Panc1 (cell line): ENCODE measurements at regions not wholly inside any gene's neighbourhood (a gene's known extent, or its start where the extent isn't known, plus 50 kb on each side); places are given as distances from the start of the nearest gene placed in this dataset.

Source experiments
- ATAC-seq: fragments of 200-7000 bp; cut with Tn5 transposase; 2 replicates; pipeline ENCODE4 v1.9.1; 2020; ENCODE audit warnings: mild to moderate bottlenecking, moderate library complexity
- BruUV-seq: library from RNA; stranded (reverse); fragments of 400-500 nt; replicated peaks from 2 replicates; lab custom pipeline; 2021; lab: Mats Ljungman, UMichigan
- CTCF ChIA-PET: fragments of 300-600 bp; sonication (Branson Sonifier 250); formaldehyde crosslinking; loops from one replicate; lab custom pipeline; 2022; ENCODE audit warnings: antibody characterized with exemption; lab: Charles Lee
- POLR2A ChIA-PET: fragments of 300-600 bp; sonication (Branson Sonifier 250); formaldehyde crosslinking; loops from one replicate; lab custom pipeline; 2022; ENCODE audit warnings: antibody characterized with exemption; lab: Charles Lee
- DNase-seq: peaks from one replicate; pipeline ENCODE4 v3.0.0-alpha.2; 2010; ENCODE audit warnings: low read depth, low spot score
- H3K27ac ChIP-seq: 2 replicates; pipeline ENCODE4 v1.5.1; 2011; ENCODE audit warnings: mild to moderate bottlenecking, low read length, inconsistent platforms
- H3K27me3 ChIP-seq: fragments of 200-500 bp; sonication (Bioruptor generic); 2 replicates; pipeline ENCODE4 v1.6.0; 2014; ENCODE audit warnings: low read length, inconsistent platforms; ENCODE audit not compliant: control insufficient read depth, insufficient read depth
- H3K36me3 ChIP-seq: fragments of 200-500 bp; sonication (Bioruptor generic); 2 replicates; pipeline ENCODE4 v1.5.1; 2014; ENCODE audit warnings: inconsistent platforms, mild to moderate bottlenecking, low read length, moderate library complexity; ENCODE audit not compliant: control insufficient read depth, insufficient read depth
- H3K4me1 ChIP-seq: 2 replicates; pipeline ENCODE4 v1.5.1; 2011; ENCODE audit warnings: inconsistent platforms, mild to moderate bottlenecking, low read length, moderate library complexity; ENCODE audit not compliant: control insufficient read depth, insufficient read depth
- H3K4me3 ChIP-seq, 2 experiments: 2 replicates each; pipeline ENCODE4 v1.5.1; 2011 to 2012; ENCODE audit warnings: low read depth in 2 of 2, low read length in 2 of 2, mild to moderate bottlenecking in 2 of 2, inconsistent platforms in 1 of 2, moderate library complexity in 1 of 2
- H3K9me3 ChIP-seq: fragments of 200-500 bp; sonication (Bioruptor generic); 2 replicates; pipeline ENCODE4 v1.5.1; 2014; ENCODE audit warnings: low read depth, mild to moderate bottlenecking, inconsistent platforms, low read length, moderate library complexity; ENCODE audit not compliant: control insufficient read depth, insufficient read depth
- POLR2AphosphoS5 ChIP-seq: IDR thresholded peaks from 2 replicates; pipeline ENCODE4 v1.6.1; 2012; ENCODE audit warnings: mild to moderate bottlenecking, low read depth, low read length, moderate library complexity
- SIN3A ChIP-seq: IDR thresholded peaks from 2 replicates; pipeline ENCODE4 v1.6.1; 2012; ENCODE audit warnings: low read depth, mild to moderate bottlenecking, low read length, moderate library complexity, borderline replicate concordance; ENCODE audit not compliant: insufficient read depth
- TCF7L2 ChIP-seq: IDR thresholded peaks from 2 replicates; pipeline ENCODE4 v1.6.1; 2011; ENCODE audit warnings: mild to moderate bottlenecking, low read depth, low read length, inconsistent platforms
- in situ Hi-C: cut with HindIII; loops from 2 replicates; pipeline ENCODE4 v1.10.0; 2016; ENCODE audit warnings: low sequenced_read_pairs, low pct_unique_long_range_greater_than_20kb
- intact Hi-C: fragments of 100-400 bp; cut with micrococcal nuclease; formaldehyde crosslinking; loops from one replicate; pipeline ENCODE4 v1.10.0; 2022; ENCODE audit not compliant: unreplicated experiment
- TF ChIP-seq, protein P1 (sequence below): fragments of 450-650 bp; IDR thresholded peaks from 2 replicates; pipeline ENCODE4 v1.5.1; 2017; ENCODE audit warnings: mild to moderate bottlenecking
- TF ChIP-seq, protein P2 (sequence below), 2 experiments: IDR thresholded peaks; 2 replicates each; pipeline ENCODE4 v1.6.1; 2011 to 2012; ENCODE audit warnings: low read depth in 2 of 2, control low read depth in 1 of 2, low read length in 1 of 2, mild to moderate bottlenecking in 1 of 2, moderate library complexity in 1 of 2; ENCODE audit not compliant: insufficient read depth in 1 of 2

DNA sequence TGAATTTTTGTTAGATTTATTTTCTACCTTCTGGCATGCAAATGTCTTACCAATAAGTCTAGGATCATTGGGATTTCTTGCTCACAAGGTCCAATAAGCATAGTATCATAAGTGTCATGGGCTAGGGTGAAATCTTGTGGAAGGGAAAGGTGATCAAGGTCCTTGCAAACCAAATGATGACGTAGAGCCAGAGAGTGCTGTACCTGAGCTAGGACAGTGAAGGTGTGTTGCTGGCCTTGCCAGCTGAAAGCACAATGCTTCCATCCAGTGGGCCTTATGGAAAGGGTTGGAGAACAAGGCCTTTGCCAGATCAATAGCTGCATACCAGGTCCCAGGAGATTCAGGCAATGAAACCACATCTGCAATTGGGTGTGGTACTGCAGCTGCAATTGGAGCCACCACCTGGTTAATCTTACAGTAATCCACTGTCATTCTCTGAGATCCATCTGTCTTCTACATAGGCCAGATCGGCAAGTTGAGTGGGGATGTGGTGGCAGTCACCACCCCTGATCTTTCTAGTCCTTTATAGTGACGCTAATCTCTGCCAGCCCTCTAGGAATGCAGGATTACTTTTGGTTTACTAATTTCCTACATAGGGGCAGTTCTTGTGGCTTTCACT is 208.9 kb upstream of the MYL2 start:
- in situ Hi-C loops, result no loop called here
- ATAC-seq (no peak), DNase-seq (no peak)
- Histone ChIP-seq H3K36me3 (no peaks in the 10 kb centered on the region), H3K27ac (no peak overlapping the region), H3K9me3 (no peaks in the 10 kb centered on the region), H3K4me3 (no peak overlapping the region), H3K4me1 (no peaks in the 10 kb centered on the region), H3K27me3 (no peaks in the 10 kb centered on the region)
- CTCF ChIA-PET, result no interaction called here
- BruUV-seq, result no TSS peak
- POLR2A ChIA-PET, result no interaction called here
- TF ChIP-seq, protein P1, sequence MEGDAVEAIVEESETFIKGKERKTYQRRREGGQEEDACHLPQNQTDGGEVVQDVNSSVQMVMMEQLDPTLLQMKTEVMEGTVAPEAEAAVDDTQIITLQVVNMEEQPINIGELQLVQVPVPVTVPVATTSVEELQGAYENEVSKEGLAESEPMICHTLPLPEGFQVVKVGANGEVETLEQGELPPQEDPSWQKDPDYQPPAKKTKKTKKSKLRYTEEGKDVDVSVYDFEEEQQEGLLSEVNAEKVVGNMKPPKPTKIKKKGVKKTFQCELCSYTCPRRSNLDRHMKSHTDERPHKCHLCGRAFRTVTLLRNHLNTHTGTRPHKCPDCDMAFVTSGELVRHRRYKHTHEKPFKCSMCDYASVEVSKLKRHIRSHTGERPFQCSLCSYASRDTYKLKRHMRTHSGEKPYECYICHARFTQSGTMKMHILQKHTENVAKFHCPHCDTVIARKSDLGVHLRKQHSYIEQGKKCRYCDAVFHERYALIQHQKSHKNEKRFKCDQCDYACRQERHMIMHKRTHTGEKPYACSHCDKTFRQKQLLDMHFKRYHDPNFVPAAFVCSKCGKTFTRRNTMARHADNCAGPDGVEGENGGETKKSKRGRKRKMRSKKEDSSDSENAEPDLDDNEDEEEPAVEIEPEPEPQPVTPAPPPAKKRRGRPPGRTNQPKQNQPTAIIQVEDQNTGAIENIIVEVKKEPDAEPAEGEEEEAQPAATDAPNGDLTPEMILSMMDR, result no peak
- TF ChIP-seq, protein P2, sequence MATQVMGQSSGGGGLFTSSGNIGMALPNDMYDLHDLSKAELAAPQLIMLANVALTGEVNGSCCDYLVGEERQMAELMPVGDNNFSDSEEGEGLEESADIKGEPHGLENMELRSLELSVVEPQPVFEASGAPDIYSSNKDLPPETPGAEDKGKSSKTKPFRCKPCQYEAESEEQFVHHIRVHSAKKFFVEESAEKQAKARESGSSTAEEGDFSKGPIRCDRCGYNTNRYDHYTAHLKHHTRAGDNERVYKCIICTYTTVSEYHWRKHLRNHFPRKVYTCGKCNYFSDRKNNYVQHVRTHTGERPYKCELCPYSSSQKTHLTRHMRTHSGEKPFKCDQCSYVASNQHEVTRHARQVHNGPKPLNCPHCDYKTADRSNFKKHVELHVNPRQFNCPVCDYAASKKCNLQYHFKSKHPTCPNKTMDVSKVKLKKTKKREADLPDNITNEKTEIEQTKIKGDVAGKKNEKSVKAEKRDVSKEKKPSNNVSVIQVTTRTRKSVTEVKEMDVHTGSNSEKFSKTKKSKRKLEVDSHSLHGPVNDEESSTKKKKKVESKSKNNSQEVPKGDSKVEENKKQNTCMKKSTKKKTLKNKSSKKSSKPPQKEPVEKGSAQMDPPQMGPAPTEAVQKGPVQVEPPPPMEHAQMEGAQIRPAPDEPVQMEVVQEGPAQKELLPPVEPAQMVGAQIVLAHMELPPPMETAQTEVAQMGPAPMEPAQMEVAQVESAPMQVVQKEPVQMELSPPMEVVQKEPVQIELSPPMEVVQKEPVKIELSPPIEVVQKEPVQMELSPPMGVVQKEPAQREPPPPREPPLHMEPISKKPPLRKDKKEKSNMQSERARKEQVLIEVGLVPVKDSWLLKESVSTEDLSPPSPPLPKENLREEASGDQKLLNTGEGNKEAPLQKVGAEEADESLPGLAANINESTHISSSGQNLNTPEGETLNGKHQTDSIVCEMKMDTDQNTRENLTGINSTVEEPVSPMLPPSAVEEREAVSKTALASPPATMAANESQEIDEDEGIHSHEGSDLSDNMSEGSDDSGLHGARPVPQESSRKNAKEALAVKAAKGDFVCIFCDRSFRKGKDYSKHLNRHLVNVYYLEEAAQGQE (IDR thresholded peaks at IDR 0.05; ENCODE audit: insufficient read depth in 1 of 2, low read depth in 2 of 2, low read length in 1 of 2), result no peak
- intact Hi-C loops, result no loop called here

DNA sequence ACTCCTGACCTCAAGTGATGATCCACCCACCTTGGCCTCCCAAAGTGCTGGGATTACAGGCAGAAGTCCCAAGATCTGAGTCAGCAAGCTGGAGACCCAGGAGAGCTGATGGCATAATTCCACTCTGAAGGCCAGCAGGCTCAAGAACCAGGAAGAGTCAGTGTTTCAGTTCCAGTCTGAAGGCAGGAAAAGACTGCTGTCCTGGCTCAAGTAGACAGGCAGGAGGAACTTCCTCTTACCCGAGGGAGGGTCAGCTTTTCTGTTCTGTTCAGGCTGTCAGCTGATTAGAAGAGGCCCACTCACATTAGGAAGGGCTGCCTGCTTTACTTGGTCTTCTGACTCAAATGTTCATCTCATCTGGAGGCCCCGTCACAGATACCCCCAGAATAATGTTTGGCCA is 206.0 kb upstream of the MYL2 start:
- Histone ChIP-seq H3K27ac (no peak overlapping the region), H3K4me3 (no peak overlapping the region), H3K4me1 (no peaks in the 10 kb centered on the region), H3K36me3 (no peaks in the 10 kb centered on the region), H3K27me3 (peaks cover 4% of the 10 kb centered on the region; the same call in 1 of the 2 replicates), H3K9me3 (no peaks in the 10 kb centered on the region)
- in situ Hi-C loops (no loop called here), intact Hi-C loops (no loop called here)
- no peak for ATAC-seq
- ChIA-PET CTCF (no interaction called here), POLR2A (no interaction called here)
- no peak for DNase-seq
- no TSS peak for BruUV-seq
- TF ChIP-seq TCF7L2 (no peak), SIN3A (no peak), POLR2AphosphoS5 (no peak)
- TF ChIP-seq, protein P1, result no peak
- TF ChIP-seq, protein P2 (IDR thresholded peaks at IDR 0.05; ENCODE audit: insufficient read depth in 1 of 2, low read depth in 2 of 2, low read length in 1 of 2), result no peak
